GM21423 (cell line): ENCODE measurements at regions not wholly inside any gene's neighbourhood (a gene's known extent, or its start where the extent isn't known, plus 50 kb on each side); places are given as distances from the start of the nearest gene placed in this dataset.

ENCODE experiments used
- ATAC-seq: cut with Tn5 transposase; IDR thresholded peaks from one replicate; pipeline ENCODE4 v1.9.1; 2021; ENCODE audit warnings: mild to moderate bottlenecking, moderate library complexity; ENCODE audit not compliant: unreplicated experiment

- ATAC-seq: no peak
These were observed 55.3 kb upstream of the LGALSL start for GRCh38 chr2:64398516-64399129.

DNA sequence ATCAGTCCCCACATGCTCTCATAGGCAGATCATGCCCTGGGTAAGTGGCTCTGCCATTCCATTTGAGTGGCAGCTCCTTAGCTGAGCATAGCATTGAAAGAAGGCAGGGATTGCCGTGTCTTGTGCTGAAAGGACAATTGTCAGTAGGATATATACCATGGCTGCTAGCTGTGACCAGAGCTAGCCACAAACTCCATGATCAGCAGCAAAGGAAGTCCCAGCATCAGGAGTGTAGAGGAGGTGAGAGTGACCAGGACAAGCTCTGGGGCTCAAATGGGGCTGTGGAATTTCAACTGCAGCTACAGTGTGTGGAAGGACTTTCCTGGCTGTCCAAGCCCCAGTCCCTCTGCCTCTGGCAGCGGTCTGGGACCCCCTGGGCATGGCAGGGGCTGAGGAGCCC is 54.4 kb upstream of the LGALSL start:
- ATAC-seq: no peak

- no peak for ATAC-seq
These were observed 53.7 kb upstream of the LGALSL start for GRCh38 chr2:64400105-64400728.

DNA sequence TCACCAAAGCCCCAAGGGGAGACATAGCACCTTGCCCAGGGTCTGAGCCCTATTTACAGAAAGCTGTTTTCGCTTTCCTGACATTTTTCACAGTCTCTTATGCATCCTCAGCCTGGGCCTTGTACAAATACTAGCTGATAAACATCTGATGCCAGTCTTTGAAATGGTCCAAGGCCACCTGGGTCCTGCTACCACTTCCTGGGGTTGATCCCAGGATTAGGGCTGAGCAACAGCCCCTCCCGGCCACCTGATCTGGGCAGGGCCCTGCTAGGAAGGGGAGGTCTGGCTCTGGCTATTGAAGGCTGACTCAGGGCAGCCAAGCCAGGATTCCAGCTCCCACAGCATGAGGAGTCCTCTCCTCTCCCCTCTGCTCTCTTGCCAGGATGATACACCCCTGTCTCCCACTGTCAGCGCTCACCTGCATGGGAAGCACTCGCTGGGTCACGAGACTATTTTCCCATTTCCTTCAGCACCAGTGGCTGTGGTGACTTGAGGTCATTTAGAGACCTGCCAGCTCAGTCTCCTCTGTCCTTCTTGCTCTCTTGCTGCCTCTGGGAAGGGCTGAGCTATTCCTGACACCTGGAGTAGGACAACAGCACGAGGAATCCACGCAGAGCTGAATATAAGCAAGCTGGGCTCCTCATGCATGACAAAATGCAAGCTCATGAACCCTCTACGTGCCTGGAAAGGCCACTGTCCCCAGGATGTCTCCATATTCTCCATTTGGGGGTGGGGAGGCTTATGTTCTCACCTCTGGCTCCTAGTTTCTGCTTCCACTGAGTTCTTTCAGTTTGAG is 53.0 kb upstream of the LGALSL start:
- no peak for ATAC-seq

DNA sequence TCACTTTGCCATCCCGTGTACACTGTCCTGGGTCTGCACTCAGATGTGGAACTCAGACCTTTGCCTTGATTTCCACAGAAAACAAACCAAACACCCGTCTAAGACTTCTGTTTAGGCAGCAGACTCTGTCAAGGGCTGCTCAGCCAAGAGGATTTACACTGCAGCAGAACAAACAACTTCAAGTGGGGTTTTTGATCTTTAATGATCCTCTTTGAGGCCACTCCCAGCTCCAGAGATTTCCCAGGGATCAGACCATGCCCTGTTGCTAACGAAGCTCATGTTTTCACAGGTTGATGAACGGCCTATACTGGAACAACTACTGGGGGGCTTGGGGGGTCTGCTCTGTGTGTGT is 52.5 kb upstream of the LGALSL start:
- no peak for ATAC-seq

DNA sequence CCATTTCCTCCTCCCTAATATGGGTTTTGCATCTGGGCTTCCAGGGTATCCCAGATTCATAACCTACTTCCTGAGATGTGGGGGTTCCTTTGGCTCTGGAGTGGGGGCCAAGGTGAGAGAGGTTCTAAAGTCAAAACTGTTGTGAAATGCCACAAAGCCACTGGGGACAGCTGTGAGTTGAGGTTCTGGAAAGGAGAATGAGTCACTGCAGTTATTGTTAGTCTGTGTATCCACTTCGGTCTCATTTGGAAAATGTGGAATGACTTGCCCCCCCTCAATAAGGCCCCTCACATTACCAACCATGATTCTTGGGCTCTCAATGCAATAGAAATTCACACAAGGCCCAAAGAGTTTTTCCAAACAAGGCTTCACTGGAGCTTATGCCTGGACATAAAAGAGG is 51.1 kb upstream of the LGALSL start:
- ATAC-seq: no peak

GRCh38 chr2:64403426-64403825 is 50.5 kb upstream of the LGALSL start:
- no peak for ATAC-seq

GRCh38 chr2:64404002-64404731 is 49.8 kb upstream of the LGALSL start:
- ATAC-seq: no peak
